ENCODE measurements at regions not wholly inside any gene's neighbourhood (a gene's known extent, or its start where the extent isn't known, plus 50 kb on each side); places are given as distances from the start of the nearest gene placed in this dataset.

GRCh38 chr1:116454940-116455339, 81.9 kb downstream of the ATP1A1 start:
- TF ChIP-seq TCF7L2 (IDR thresholded peaks at IDR 0.05; ENCODE audit: low read depth, low read length): no peak
- no peak for TF ChIP-seq POLR2AphosphoS5 (IDR thresholded peaks at IDR 0.05; ENCODE audit: low read depth, low read length)
- TF ChIP-seq CTCF (IDR thresholded peaks at IDR 0.05): no peak
